NCI-H2196 (cell line): ENCODE measurements at regions not wholly inside any gene's neighbourhood (a gene's known extent, or its start where the extent isn't known, plus 50 kb on each side); places are given as distances from the start of the nearest gene placed in this dataset.

Experiments
- DNase-seq: peaks from one replicate; lab custom pipeline; 2025; ENCODE audit not compliant: unreplicated experiment; lab: John Stamatoyannopoulos, UW

GRCh38 chr2:41937921-41938708, 109.7 kb upstream of the PKDCC start:
- DNase-seq, result no peak

GRCh38 chr2:41940060-41940744, 107.6 kb upstream of the PKDCC start:
- DNase-seq, result no peak

DNA sequence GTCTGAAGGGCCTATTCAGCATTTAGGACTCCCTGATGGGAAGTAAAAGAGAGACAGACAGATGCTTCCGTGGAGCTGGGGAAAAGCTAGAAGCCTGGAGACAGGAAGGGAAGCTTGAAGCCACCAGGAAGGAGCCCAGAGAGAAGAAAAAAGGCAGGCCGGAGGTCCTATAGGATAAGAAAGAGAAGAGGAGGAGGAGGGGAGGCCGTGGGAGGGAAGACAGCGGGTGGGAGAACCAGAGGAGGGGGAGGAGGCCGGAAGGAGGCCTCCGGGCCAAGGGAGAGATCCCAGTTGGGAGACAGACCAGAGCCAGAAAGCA, 107.1 kb upstream of the PKDCC start:
- DNase-seq, result no peak

- no peak for DNase-seq
These were observed 106.0 kb upstream of the PKDCC start for GRCh38 chr2:41941831-41942230.

DNA sequence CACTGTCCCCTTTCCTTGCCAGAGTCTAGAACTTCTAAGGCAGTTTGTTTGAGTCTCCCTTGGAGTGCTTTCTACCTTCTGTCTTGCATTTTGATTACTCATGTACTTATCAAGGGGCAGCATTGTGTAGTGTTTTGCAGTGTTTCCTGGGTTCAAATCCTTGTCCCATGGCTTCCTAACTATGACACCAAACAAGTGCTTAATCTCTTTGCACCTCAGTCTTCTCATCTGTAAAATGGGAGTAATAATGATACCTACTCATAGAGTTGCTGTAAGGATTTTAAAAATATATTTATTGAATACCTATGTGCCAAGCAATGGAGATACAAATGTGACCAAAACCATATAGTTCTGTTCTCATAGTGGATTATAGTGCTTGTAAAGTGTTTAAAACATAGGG, 105.5 kb upstream of the PKDCC start:
- DNase-seq, result no peak

- no peak for DNase-seq
These were observed 104.7 kb upstream of the PKDCC start for GRCh38 chr2:41943159-41943558.

- no peak for DNase-seq
These were observed 103.5 kb upstream of the PKDCC start for GRCh38 chr2:41944220-41944880.

- DNase-seq, result no peak
These were observed 100.0 kb upstream of the PKDCC start for GRCh38 chr2:41947701-41948396.

DNA sequence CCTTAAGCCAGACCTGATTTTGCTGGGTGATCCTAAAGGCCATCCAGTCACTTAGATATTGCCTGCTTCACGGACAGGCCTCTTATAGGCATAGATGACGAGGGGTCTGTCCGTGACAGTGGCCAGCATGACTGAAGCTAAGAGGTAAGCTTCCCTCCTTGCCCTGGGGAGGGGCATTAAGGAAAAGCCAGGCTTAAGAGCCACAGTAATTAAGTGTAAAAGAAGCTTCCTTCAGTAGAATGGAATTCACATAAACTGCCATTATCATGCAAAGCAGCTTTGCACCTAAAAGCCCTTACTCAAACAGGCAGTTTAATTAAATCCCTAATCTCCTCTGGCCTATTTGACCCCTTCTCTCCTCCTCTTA, 99.4 kb upstream of the PKDCC start:
- DNase-seq, result no peak

- DNase-seq, result no peak
These were observed 98.5 kb upstream of the PKDCC start for GRCh38 chr2:41949091-41949882.

- DNase-seq, result no peak
These were observed 97.7 kb upstream of the PKDCC start for GRCh38 chr2:41949883-41950665.

- no peak for DNase-seq
These were observed 97.2 kb upstream of the PKDCC start for GRCh38 chr2:41950666-41950960.

DNA sequence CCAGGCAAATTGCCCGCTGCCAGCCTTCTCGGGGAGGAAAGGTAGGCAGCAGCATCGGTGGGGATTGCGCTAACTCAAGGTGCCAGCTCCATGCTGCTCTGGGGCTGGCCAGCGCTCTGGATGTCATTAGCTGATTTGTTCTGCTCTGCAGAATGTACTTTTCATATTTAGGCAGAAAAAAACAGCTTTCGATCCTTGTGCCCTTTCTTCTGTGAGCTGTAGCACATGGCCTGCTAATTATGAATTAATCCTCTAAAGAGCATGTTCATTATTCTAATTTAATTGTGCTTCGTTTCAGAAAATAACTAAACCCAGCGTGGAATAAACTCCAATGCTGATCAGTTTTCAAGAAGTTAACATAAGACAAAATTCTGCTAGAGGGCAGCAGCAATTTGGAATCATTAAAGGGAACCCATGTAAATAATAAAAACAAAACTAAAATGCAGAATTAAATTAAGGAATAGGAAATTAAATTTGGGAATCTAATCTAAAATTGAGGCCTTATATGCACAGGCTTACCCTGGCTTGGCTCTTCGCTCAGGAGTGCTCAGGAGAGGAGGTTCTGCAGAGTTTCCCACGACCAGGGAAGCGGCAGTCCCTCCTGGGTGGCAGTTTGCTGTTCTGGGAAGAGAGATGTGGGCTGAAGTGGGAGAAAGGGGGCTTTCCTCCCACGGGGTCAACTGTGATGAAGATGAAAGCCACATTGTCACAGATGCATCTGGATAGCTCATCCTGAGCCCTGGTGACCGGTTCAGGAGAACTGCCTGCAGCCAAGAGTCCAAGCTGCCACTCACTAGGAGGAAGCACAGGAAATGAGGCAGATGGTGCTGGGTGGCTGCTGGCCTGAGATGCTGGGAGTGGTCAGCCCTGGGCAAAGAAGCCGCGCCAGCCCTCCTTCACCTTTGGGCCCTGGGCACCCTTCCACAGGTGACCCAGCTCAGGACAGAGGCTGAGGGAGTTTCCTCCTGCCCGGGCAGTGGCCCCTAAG, 93.2 kb upstream of the PKDCC start:
- no peak for DNase-seq

- no peak for DNase-seq
These were observed 92.3 kb upstream of the PKDCC start for GRCh38 chr2:41955316-41956043.

- no peak for DNase-seq
These were observed 90.4 kb upstream of the PKDCC start for GRCh38 chr2:41957431-41957830.

DNA sequence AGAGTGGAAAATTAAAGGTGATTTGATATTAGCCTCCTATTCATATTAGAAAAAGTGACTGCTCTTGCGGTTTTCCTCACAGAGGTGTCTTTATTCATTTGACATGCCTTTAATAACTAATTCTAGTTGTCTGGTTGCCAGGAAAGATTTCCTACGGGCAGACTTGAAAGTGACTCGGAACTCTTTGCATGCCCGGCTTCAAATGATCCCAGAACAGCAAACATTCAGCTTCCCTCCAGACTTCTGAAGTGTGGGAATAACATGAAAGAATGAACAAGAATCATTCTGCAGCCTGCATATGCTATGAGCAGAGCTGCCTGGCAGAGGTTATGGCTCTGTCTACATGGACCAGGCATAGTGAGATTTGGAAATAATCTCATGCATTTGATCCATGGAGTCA, 89.6 kb upstream of the PKDCC start:
- DNase-seq, result no peak

DNA sequence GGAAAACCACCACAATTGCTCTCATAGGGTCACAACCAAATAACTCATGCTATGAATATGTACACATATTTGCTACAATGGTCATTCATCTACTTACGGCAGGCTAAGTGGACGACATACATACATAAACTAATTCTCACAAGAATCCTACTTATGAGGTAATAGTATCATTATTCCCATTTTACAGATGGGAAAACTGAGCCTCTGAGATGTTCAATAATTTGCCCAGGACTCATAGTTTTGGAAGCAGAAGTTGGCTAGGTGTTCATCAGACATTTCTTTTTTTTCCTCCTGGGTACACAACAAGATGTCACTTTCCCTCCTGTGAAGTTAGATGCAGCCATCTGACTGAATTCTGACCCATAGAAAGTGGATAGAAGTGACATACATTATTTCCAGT, 89.0 kb upstream of the PKDCC start:
- no peak for DNase-seq

DNA sequence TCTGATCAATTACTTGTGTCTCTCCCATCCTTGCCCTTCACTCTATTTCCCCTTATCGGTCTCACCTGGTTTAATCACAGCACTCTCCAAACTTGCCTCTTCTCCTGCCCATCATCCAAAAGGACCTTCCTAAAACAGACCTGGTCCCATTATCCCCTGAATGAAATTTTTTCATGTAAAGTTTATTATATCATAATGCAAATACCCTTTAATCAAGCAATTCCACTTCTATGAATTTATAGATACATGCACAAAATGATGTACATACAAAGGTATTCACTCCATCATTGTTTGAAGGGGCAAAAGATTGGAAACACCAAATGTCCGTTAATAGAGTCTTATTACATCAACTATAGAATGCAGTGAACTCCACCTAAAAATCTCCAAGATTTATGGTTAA, 88.1 kb upstream of the PKDCC start:
- no peak for DNase-seq
